ENCODE measurements at regions not wholly inside any gene's neighbourhood (a gene's known extent, or its start where the extent isn't known, plus 50 kb on each side); places are given as distances from the start of the nearest gene placed in this dataset.

GRCh38 chr5:6039111-6039510 is 339.2 kb downstream of the MED10 start:
- Histone ChIP-seq H3K79me2 (ENCODE audit: control insufficient read depth, insufficient read depth, low read length) (no peaks in the 10 kb centered on the region), H3K9me1 (replicated peaks; ENCODE audit: control insufficient read depth, extremely low read depth, insufficient read depth, low read length) (no peaks in the 10 kb centered on the region), H3K4me2 (ENCODE audit: insufficient read depth, low read length) (no peak overlapping the region), H3K9me3 (replicated peaks; ENCODE audit: control insufficient read depth, insufficient read depth, low read length) (peaks cover 3% of the 10 kb centered on the region), H3K27ac (ENCODE audit: insufficient read depth, low read depth, low read length) (no peak overlapping the region), H3K36me3 (ENCODE audit: control insufficient read depth in 2 of 2, extremely low read depth in 1 of 2, insufficient read depth in 2 of 2, low read length in 2 of 2) (no peaks in the 10 kb centered on the region), H3K4me3 (replicated peaks in 1 of 3; ENCODE audit: insufficient read depth in 1 of 3, low read depth in 1 of 3, low read length in 3 of 3) (no peak overlapping the region), H3K4me1 (ENCODE audit: control insufficient read depth, extremely low read depth, insufficient read depth, low read length) (no peaks in the 10 kb centered on the region), H3K9ac (replicated peaks; ENCODE audit: extremely low read depth, insufficient read depth, low read length) (no peak overlapping the region), H2AFZ (ENCODE audit: low read depth, low read length) (no peak overlapping the region), H4K20me1 (replicated peaks; ENCODE audit: control insufficient read depth, extremely low read depth, insufficient read depth, low read length) (no peaks in the 10 kb centered on the region), H3K27me3 (ENCODE audit: control insufficient read depth in 2 of 2, insufficient read depth in 2 of 2, low read length in 2 of 2) (no peaks in the 10 kb centered on the region)
- ChIA-PET POLR2A (no interaction called here), CTCF (no interaction called here)
- no peak for DNase-seq (ENCODE audit: low read depth, low spot score)
- FAIRE-seq, result no peak
- TF ChIP-seq GATA2 (IDR thresholded peaks at IDR 0.05; ENCODE audit: insufficient read depth, insufficient read length, low read depth, low read length) (no peak), MYC (IDR thresholded peaks at IDR 0.05; ENCODE audit: low read depth, low read length) (no peak), FOS (IDR thresholded peaks at IDR 0.05; ENCODE audit: borderline replicate concordance, insufficient read depth, low read length) (no peak), CTCF (IDR thresholded peaks at IDR 0.05; ENCODE audit: extremely low read depth in 1 of 2, insufficient read depth in 1 of 2, low read depth in 1 of 2, low read length in 2 of 2) (no peak)
- TF ChIP-seq, protein P1, sequence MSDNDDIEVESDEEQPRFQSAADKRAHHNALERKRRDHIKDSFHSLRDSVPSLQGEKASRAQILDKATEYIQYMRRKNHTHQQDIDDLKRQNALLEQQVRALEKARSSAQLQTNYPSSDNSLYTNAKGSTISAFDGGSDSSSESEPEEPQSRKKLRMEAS (IDR thresholded peaks at IDR 0.05; ENCODE audit: insufficient read depth, insufficient read length), result no peak
- dilution Hi-C loops (cut with MboI; ENCODE audit: extremely low pct_ligation_motif_present, low sequenced_read_pairs), result no loop called here
- BruUV-seq (replicated peaks), result no TSS peak
- intact Hi-C loops (cut with micrococcal nuclease), result no loop called here

DNA sequence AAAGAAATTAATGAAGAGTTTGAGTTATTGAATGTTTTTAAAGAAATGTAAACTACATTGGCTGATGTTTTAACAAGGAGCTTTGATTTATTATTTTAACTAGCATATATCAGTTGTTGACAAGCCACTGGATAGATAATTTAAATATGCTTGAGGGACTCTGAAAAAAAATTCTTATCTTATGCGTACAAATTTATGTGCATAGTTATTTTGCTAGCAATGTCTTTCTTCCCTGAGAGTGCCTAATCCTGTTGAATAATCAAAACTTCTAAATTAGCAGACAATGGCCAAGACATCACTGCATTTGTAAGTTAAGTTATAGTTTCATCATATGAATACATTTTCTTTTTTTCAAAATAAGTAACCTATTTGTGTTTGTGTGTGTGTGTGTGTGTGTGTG is 342.3 kb downstream of the MED10 start:
- intact Hi-C loops (cut with micrococcal nuclease), result no loop called here
- Histone ChIP-seq H3K4me3 (replicated peaks in 1 of 3; ENCODE audit: insufficient read depth in 1 of 3, low read depth in 1 of 3, low read length in 3 of 3) (no peak overlapping the region), H3K27me3 (ENCODE audit: control insufficient read depth in 2 of 2, insufficient read depth in 2 of 2, low read length in 2 of 2) (no peaks in the 10 kb centered on the region), H3K4me1 (ENCODE audit: control insufficient read depth, extremely low read depth, insufficient read depth, low read length) (no peaks in the 10 kb centered on the region), H3K9me3 (replicated peaks; ENCODE audit: control insufficient read depth, insufficient read depth, low read length) (peaks cover 6% of the 10 kb centered on the region), H3K9me1 (replicated peaks; ENCODE audit: control insufficient read depth, extremely low read depth, insufficient read depth, low read length) (no peaks in the 10 kb centered on the region), H3K4me2 (ENCODE audit: insufficient read depth, low read length) (no peak overlapping the region), H3K36me3 (ENCODE audit: control insufficient read depth in 2 of 2, extremely low read depth in 1 of 2, insufficient read depth in 2 of 2, low read length in 2 of 2) (no peaks in the 10 kb centered on the region), H3K79me2 (ENCODE audit: control insufficient read depth, insufficient read depth, low read length) (no peaks in the 10 kb centered on the region), H2AFZ (ENCODE audit: low read depth, low read length) (no peak overlapping the region), H3K27ac (ENCODE audit: insufficient read depth, low read depth, low read length) (no peak overlapping the region), H3K9ac (replicated peaks; ENCODE audit: extremely low read depth, insufficient read depth, low read length) (no peak overlapping the region), H4K20me1 (replicated peaks; ENCODE audit: control insufficient read depth, extremely low read depth, insufficient read depth, low read length) (no peaks in the 10 kb centered on the region)
- no peak for FAIRE-seq
- ChIA-PET CTCF (no interaction called here), POLR2A (no interaction called here)
- dilution Hi-C loops (cut with MboI; ENCODE audit: extremely low pct_ligation_motif_present, low sequenced_read_pairs), result no loop called here
- TF ChIP-seq MYC (IDR thresholded peaks at IDR 0.05; ENCODE audit: low read depth, low read length) (no peak), FOS (IDR thresholded peaks at IDR 0.05; ENCODE audit: borderline replicate concordance, insufficient read depth, low read length) (no peak), EZH2 (IDR thresholded peaks at IDR 0.05; ENCODE audit: borderline replicate concordance, low read depth, low read length, severe bottlenecking) (no peak), GATA2 (IDR thresholded peaks at IDR 0.05; ENCODE audit: insufficient read depth, insufficient read length, low read depth, low read length) (no peak)
- TF ChIP-seq, protein P1 (IDR thresholded peaks at IDR 0.05; ENCODE audit: insufficient read depth, insufficient read length), result no peak
- no peak for DNase-seq (ENCODE audit: low read depth, low spot score)
- BruUV-seq (replicated peaks), result no TSS peak
